Esophagus squamous epithelium (tissue), 4 donors: ENCODE measurements at regions not wholly inside any gene's neighbourhood (a gene's known extent, or its start where the extent isn't known, plus 50 kb on each side); places are given as distances from the start of the nearest gene placed in this dataset.

Source experiments
- CTCF ChIP-seq, 6 experiments: fragments of 450-650 bp in 4 of 6; fragments of 200-600 bp in 2 of 6; sonication (generic) in 2 of 6; IDR thresholded peaks; one replicate each; pipeline ENCODE4 v1.5.1; 2016 to 2019; ENCODE audit warnings: antibody characterized with exemption in 6 of 6, mild to moderate bottlenecking in 4 of 6, moderate library complexity in 4 of 6
- POLR2A ChIP-seq, 4 donors: fragments of 450-650 bp; IDR thresholded peaks; one replicate each; pipeline ENCODE4 v1.6.1; 2017; ENCODE audit warnings: antibody characterized with exemption in 4 of 4, mild to moderate bottlenecking in 4 of 4, moderate library complexity in 3 of 4

GRCh38 chr9:85230081-85230480 lies 511.7 kb downstream of the AGTPBP1 start:
- TF ChIP-seq CTCF (IDR thresholded peaks at IDR 0.05): no peak
- no peak for TF ChIP-seq POLR2A (IDR thresholded peaks at IDR 0.05)
